Heart left ventricle (tissue), 16 donors: ENCODE measurements at regions not wholly inside any gene's neighbourhood (a gene's known extent, or its start where the extent isn't known, plus 50 kb on each side); places are given as distances from the start of the nearest gene placed in this dataset.

ENCODE experiments used
- ATAC-seq, 4 donors: fragments of 200-7000 bp; cut with Tn5 transposase; one replicate each; pipeline ENCODE4 v1.9.1; 2020 to 2022; ENCODE audit warnings: moderate library complexity in 4 of 4, mild to moderate bottlenecking in 3 of 4, moderate number of reproducible peaks in 1 of 4
- DNase-seq, 5 donors: peaks; one replicate each; pipeline ENCODE4 v3.0.0-alpha.2; 2020
- H3K27ac ChIP-seq, 12 donors: fragments of 200-600 bp; sonication (generic) in 4 of 12; one replicate each; pipeline versions ENCODE4 v1.5.0 to v1.8.0; 2016 to 2022; ENCODE audit warnings: mild to moderate bottlenecking in 2 of 12
- H3K27me3 ChIP-seq, 9 donors: fragments of 200-600 bp; sonication (generic) in 2 of 9; one replicate each; pipeline versions ENCODE4 v1.5.1 to v1.8.0; 2016 to 2022; ENCODE audit warnings: mild to moderate bottlenecking in 3 of 9
- H3K36me3 ChIP-seq, 9 donors: fragments of 200-600 bp; sonication (generic) in 2 of 9; one replicate each; pipeline versions ENCODE4 v1.5.0 to v1.8.0; 2018 to 2022; ENCODE audit warnings: mild to moderate bottlenecking in 2 of 9
- H3K4me1 ChIP-seq, 12 donors: fragments of 200-600 bp; sonication (generic) in 4 of 12; one replicate each; pipeline versions ENCODE4 v1.5.0 to v1.8.0; 2016 to 2022; ENCODE audit warnings: mild to moderate bottlenecking in 3 of 12
- H3K4me3 ChIP-seq, 12 donors: fragments of 200-600 bp; sonication (generic) in 4 of 12; one replicate each; pipeline versions ENCODE4 v1.5.0 to v1.8.0; 2017 to 2022; ENCODE audit warnings: mild to moderate bottlenecking in 9 of 12, moderate library complexity in 4 of 12
- H3K9me3 ChIP-seq, 12 donors: fragments of 200-600 bp; sonication (generic) in 4 of 12; one replicate each; pipeline versions ENCODE4 v1.5.0 to v1.8.0; 2016 to 2022; ENCODE audit warnings: mild to moderate bottlenecking in 1 of 12
- POLR2A ChIP-seq, 2 donors: fragments of 450-650 bp; IDR thresholded peaks; one replicate each; pipeline ENCODE4 v1.6.1; 2017; ENCODE audit warnings: antibody characterized with exemption in 2 of 2, mild to moderate bottlenecking in 2 of 2, moderate library complexity in 2 of 2
- WGBS, 4 donors: extraction: QIAGEN DNeasy Blood & Tissue Kit in 2 of 4; methylation state at CpG; one replicate each; pipeline versions ENCODE4 v1.1.5 to v1.1.7; 2013 to 2018; 5-methylcytosine and 5-hydroxymethylcytosine counted together
- intact Hi-C, 10 donors: fragments of 100-400 bp; cut with DNase I; formaldehyde crosslinking; loops; one replicate each; pipeline versions ENCODE4 v1.11.1 to v1.14.2; 2022
- TF ChIP-seq, protein P1 (sequence below), 12 donors: fragments of 200-600 bp; sonication (generic) in 4 of 12; IDR thresholded peaks; one replicate each; pipeline versions ENCODE4 v1.5.0 to v1.8.0; 2018 to 2022; ENCODE audit warnings: antibody characterized with exemption in 12 of 12, mild to moderate bottlenecking in 5 of 12
- donor health status: ischemic (EF 13 %, LVEDD 7.1; RV severe dilation, severe dysfunction).
- donor health status: healthy with polysubstance abuse.
- donor health status: DM: no; HTN: yes; CAD: no.
- donor health status: DM: no; HTN: no; CAD: no.
- donor health status: ischemic (EF 25% LVEDD 6.9; RV normal size, moderate dysfunction).
- donor health status: ischemic (EF 25% LVEDD 5.7; RV mildly dilated, moderate dysfunction).
- donor health status: healthy.
- donor health status: DM: yes; HTN: yes; CAD: no.
- donor health status: ischemic (EF 35%, LVEDD 5.7; RV mildly dilated, moderate dysfunction).
- donor health status: nonischemic (EF 11% LVEDD 7.7; RV severe dilation, severe dysfunction).
- donor health status: DM: yes; HTN: yes; CAD: no.
- donor health status: PGD.
- donor health status: ischemic (EF 29% LVEDD 5.4; RV normal size, mild dysfunction).
- donor health status: nonischemic (EF 23%, LVEDD 6.1; RV moderate dilation, normal function).

DNA sequence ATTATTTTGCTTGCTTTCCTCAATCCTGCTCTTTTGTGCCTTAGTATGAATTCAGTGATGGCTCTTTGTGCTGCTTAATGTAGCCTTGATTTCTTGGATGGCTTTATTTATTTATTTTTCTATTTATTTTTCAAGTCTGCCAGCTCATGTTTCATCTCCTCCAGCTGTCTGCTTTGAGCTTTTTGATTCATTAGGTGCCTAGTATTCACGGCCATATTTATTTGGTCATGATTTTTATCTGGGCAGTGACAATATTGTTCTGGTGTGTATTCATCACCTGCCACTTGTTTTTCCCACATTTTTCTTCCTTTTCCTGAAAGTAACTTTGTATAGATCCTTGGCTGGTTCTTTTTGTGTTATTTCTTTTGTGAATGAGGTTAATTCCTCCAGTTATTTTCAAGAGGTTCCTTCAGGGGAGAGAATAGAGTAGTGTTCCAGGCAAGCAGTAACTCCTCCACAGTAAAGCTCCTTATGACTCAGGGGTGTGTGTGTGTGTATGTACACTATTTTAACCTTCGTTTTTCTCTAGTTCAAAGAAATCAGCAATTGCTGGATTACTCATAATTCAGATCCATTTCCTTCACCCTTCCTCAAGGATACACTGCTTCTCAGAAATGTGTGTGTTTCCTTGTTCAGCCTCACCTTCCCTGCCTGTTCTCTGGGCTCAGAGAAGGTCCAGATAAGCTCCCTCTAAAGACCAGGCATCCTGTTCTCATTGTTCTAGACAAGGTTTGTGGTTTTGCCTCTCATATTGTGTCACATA lies 51.6 kb upstream of the PMCH start:
- H3K9me3 ChIP-seq, result peaks cover 0 to 7% (median 0%) of the 10 kb centered on the region in 12 donors

More for the DNA sequence above, 51.6 kb upstream of the PMCH start:
- intact Hi-C loops, result no loop called here
- DNase-seq (no peak), ATAC-seq (no peak)
- Histone ChIP-seq H3K4me3 (no peak overlapping the region), H3K27ac (no peak overlapping the region), H3K4me1 (no peaks in the 10 kb centered on the region), H3K27me3 (no peaks in the 10 kb centered on the region), H3K36me3 (no peaks in the 10 kb centered on the region)
- WGBS, 4 donors, result 47 to 61% (median 52%) methylated on average over 2 of the region's 2 CpGs
- TF ChIP-seq, protein P1, sequence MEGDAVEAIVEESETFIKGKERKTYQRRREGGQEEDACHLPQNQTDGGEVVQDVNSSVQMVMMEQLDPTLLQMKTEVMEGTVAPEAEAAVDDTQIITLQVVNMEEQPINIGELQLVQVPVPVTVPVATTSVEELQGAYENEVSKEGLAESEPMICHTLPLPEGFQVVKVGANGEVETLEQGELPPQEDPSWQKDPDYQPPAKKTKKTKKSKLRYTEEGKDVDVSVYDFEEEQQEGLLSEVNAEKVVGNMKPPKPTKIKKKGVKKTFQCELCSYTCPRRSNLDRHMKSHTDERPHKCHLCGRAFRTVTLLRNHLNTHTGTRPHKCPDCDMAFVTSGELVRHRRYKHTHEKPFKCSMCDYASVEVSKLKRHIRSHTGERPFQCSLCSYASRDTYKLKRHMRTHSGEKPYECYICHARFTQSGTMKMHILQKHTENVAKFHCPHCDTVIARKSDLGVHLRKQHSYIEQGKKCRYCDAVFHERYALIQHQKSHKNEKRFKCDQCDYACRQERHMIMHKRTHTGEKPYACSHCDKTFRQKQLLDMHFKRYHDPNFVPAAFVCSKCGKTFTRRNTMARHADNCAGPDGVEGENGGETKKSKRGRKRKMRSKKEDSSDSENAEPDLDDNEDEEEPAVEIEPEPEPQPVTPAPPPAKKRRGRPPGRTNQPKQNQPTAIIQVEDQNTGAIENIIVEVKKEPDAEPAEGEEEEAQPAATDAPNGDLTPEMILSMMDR (IDR thresholded peaks at IDR 0.05), result no peak
- no peak for TF ChIP-seq POLR2A (IDR thresholded peaks at IDR 0.05)
